ENCODE measurements at regions not wholly inside any gene's neighbourhood (a gene's known extent, or its start where the extent isn't known, plus 50 kb on each side); places are given as distances from the start of the nearest gene placed in this dataset.
A peak's percentile ranks its signal among the peaks of the same experiment; 100 is the strongest.

DNA sequence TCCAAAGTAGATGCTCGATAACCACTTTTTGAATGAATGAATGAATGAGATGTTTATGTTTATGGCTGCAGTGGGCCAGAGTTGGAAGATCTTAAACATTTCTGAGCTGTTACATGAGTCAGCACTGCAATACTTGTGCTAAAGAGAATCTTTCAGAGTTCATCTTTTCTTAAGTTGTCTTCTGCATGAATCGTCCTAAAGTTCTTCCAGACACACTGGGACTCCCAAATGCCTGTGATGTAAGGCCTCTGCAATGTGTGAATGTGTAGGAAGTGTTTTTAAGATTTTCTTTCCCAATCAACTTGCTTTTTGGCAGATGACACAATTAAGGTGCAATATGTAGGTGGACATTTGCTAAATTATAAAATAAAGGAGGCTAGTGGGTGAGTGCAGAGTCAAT, 50.3 kb upstream of the TRIM9 start:
- no peak for ATAC-seq (ENCODE audit: low read depth)
- DNase-seq (ENCODE audit: low spot score): no peak
- no peaks in the 10 kb centered on the region for H3K27me3 ChIP-seq (ENCODE audit: insufficient read depth, poor library complexity, severe bottlenecking)

GRCh38 chr14:51147183-51147582, 52.3 kb upstream of the TRIM9 start:
- TF ChIP-seq, protein P1, sequence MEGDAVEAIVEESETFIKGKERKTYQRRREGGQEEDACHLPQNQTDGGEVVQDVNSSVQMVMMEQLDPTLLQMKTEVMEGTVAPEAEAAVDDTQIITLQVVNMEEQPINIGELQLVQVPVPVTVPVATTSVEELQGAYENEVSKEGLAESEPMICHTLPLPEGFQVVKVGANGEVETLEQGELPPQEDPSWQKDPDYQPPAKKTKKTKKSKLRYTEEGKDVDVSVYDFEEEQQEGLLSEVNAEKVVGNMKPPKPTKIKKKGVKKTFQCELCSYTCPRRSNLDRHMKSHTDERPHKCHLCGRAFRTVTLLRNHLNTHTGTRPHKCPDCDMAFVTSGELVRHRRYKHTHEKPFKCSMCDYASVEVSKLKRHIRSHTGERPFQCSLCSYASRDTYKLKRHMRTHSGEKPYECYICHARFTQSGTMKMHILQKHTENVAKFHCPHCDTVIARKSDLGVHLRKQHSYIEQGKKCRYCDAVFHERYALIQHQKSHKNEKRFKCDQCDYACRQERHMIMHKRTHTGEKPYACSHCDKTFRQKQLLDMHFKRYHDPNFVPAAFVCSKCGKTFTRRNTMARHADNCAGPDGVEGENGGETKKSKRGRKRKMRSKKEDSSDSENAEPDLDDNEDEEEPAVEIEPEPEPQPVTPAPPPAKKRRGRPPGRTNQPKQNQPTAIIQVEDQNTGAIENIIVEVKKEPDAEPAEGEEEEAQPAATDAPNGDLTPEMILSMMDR (IDR thresholded peaks at IDR 0.05; ENCODE audit: poor library complexity, severe bottlenecking): no peak
- no peak for DNase-seq (ENCODE audit: low spot score)
- Histone ChIP-seq H3K4me1 (ENCODE audit: insufficient read depth, poor library complexity, severe bottlenecking) (no peaks in the 10 kb centered on the region), H3K4me3 (ENCODE audit: severe bottlenecking) (no peak overlapping the region), H3K36me3 (ENCODE audit: low read depth) (no peaks in the 10 kb centered on the region), H3K9me3 (ENCODE audit: severe bottlenecking) (no peaks in the 10 kb centered on the region), H3K27ac (ENCODE audit: poor library complexity, severe bottlenecking) (no peak overlapping the region), H3K27me3 (ENCODE audit: insufficient read depth, poor library complexity, severe bottlenecking) (no peaks in the 10 kb centered on the region)
- ATAC-seq (ENCODE audit: low read depth): no peak

More for the DNA sequence above, 50.3 kb upstream of the TRIM9 start:
- H3K4me1 ChIP-seq (ENCODE audit: insufficient read depth, poor library complexity, severe bottlenecking): no peaks in the 10 kb centered on the region
- H3K36me3 ChIP-seq (ENCODE audit: low read depth): no peaks in the 10 kb centered on the region
- no peaks in the 10 kb centered on the region for H3K9me3 ChIP-seq (ENCODE audit: severe bottlenecking)
- no peak overlapping the region for H3K27ac ChIP-seq (ENCODE audit: poor library complexity, severe bottlenecking)
- H3K4me3 ChIP-seq (ENCODE audit: severe bottlenecking): no peak overlapping the region
- TF ChIP-seq, protein P1 (IDR thresholded peaks at IDR 0.05; ENCODE audit: poor library complexity, severe bottlenecking): no peak

DNA sequence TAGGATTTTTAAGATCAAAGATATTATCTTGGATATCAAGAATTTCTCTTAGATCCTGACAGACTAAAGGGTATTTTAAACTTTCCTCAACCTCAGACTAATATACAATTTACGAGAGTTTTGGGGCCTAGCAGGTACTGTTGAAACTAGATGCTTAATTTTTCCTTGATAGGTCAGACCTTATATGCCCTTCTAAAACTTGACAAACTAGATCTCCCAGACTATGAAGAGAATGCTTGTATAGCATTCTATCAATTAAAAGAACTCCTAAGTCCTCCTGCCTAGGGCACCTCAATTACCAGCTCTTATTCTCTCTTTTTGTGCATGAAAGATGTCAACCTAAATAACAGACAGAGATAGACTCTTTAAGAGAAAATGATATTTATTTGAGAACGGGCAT, 60.4 kb upstream of the TRIM9 start:
- no peak overlapping the region for H3K4me3 ChIP-seq (ENCODE audit: severe bottlenecking)
- H3K9me3 ChIP-seq (ENCODE audit: severe bottlenecking): no peaks in the 10 kb centered on the region
- DNase-seq (ENCODE audit: low spot score): no peak
- H3K27ac ChIP-seq (ENCODE audit: poor library complexity, severe bottlenecking): no peak overlapping the region
- ATAC-seq (ENCODE audit: low read depth): no peak
- no peaks in the 10 kb centered on the region for H3K36me3 ChIP-seq (ENCODE audit: low read depth)
- TF ChIP-seq, protein P1 (IDR thresholded peaks at IDR 0.05; ENCODE audit: poor library complexity, severe bottlenecking): no peak
- H3K4me1 ChIP-seq (ENCODE audit: insufficient read depth, poor library complexity, severe bottlenecking): no peaks in the 10 kb centered on the region
- H3K27me3 ChIP-seq (ENCODE audit: insufficient read depth, poor library complexity, severe bottlenecking): no peaks in the 10 kb centered on the region

DNA sequence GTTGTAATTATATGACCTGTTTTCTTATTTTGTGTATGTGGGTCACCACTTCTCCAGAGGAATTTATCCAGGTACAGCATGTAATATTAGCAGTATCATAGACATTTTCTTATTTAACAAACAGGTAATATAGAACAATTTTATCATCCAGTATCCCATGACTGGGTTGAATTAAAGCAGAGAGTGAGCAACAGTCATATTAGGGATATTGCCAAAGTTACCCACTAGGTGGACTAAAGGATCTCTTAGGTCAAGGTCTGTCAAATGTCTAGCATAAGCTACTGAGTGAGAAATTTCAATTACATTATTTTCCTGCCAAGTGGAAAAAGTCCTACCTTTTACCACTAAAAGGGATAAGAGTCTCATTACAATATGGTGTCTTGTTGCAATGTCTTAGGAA, 62.1 kb upstream of the TRIM9 start:
- Histone ChIP-seq H3K27me3 (ENCODE audit: insufficient read depth, poor library complexity, severe bottlenecking) (peaks cover 3% of the 10 kb centered on the region), H3K4me3 (ENCODE audit: severe bottlenecking) (no peak overlapping the region), H3K9me3 (ENCODE audit: severe bottlenecking) (no peaks in the 10 kb centered on the region), H3K36me3 (ENCODE audit: low read depth) (no peaks in the 10 kb centered on the region), H3K4me1 (ENCODE audit: insufficient read depth, poor library complexity, severe bottlenecking) (peaks cover 2% of the 10 kb centered on the region), H3K27ac (ENCODE audit: poor library complexity, severe bottlenecking) (no peak overlapping the region)
- ATAC-seq (ENCODE audit: low read depth) (peak; percentile 86), DNase-seq (ENCODE audit: low spot score) (no peak)
- TF ChIP-seq, protein P1 (IDR thresholded peaks at IDR 0.05; ENCODE audit: poor library complexity, severe bottlenecking): peak; percentile 87

DNA sequence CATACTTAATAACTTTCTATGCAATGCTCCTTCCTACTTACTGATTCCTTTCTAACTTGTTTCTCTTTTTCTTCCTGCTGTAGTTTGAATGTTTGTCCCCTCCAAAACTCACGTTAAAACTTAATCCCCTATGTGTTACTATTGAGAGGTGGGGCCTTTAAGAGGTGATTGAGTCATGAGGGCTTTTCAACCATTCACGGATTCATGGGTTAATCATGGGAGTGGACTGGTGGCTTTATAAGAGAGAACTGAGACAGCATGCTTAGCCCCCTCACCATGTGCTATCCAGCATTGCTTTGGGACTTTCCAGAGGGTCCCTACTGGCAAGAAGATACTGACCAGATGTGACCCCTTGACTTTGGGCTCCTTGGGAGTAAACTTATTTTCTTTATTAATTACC, 66.0 kb upstream of the TRIM9 start:
- Histone ChIP-seq H3K4me1 (ENCODE audit: insufficient read depth, poor library complexity, severe bottlenecking) (peaks cover 8% of the 10 kb centered on the region), H3K4me3 (ENCODE audit: severe bottlenecking) (no peak overlapping the region), H3K27ac (ENCODE audit: poor library complexity, severe bottlenecking) (no peak overlapping the region), H3K36me3 (ENCODE audit: low read depth) (no peaks in the 10 kb centered on the region), H3K27me3 (ENCODE audit: insufficient read depth, poor library complexity, severe bottlenecking) (peaks cover 6% of the 10 kb centered on the region), H3K9me3 (ENCODE audit: severe bottlenecking) (no peaks in the 10 kb centered on the region)
- ATAC-seq (ENCODE audit: low read depth) (no peak), DNase-seq (ENCODE audit: low spot score) (no peak)
- TF ChIP-seq, protein P1 (IDR thresholded peaks at IDR 0.05; ENCODE audit: poor library complexity, severe bottlenecking): no peak

All from RWPE2 (cell line).